Sigmoid colon (tissue), 3 donors: ENCODE measurements at regions not wholly inside any gene's neighbourhood (a gene's known extent, or its start where the extent isn't known, plus 50 kb on each side); places are given as distances from the start of the nearest gene placed in this dataset.

Experiments
- CTCF ChIP-seq, 4 experiments: fragments of 450-650 bp in 3 of 4; fragments of 200-600 bp in 1 of 4; IDR thresholded peaks; one replicate each; pipeline ENCODE4 v1.5.1; 2016 to 2019; ENCODE audit warnings: antibody characterized with exemption in 4 of 4, mild to moderate bottlenecking in 3 of 4, moderate library complexity in 2 of 4
- POLR2A ChIP-seq, 2 donors: fragments of 450-650 bp; IDR thresholded peaks; one replicate each; pipeline ENCODE4 v1.6.1; 2016; ENCODE audit warnings: antibody characterized with exemption in 2 of 2, mild to moderate bottlenecking in 2 of 2, moderate library complexity in 2 of 2

GRCh38 chr3:105999856-106000255 lies 131.0 kb upstream of the CBLB start:
- TF ChIP-seq CTCF (IDR thresholded peaks at IDR 0.05) (no peak), POLR2A (IDR thresholded peaks at IDR 0.05) (no peak)
